GM23338 (cell line): ENCODE measurements at regions not wholly inside any gene's neighbourhood (a gene's known extent, or its start where the extent isn't known, plus 50 kb on each side); places are given as distances from the start of the nearest gene placed in this dataset.

Experiments used
- ETS1 ChIP-seq: IDR thresholded peaks from 2 replicates; pipeline ENCODE4 v1.6.1; 2016; ENCODE audit warnings: antibody characterized with exemption
- EZH2 ChIP-seq: fragments of 200-600 bp; sonication (generic); IDR thresholded peaks from one replicate; pipeline ENCODE4 v1.8.0; 2017; ENCODE audit warnings: antibody characterized with exemption, mild to moderate bottlenecking, low read depth; ENCODE audit not compliant: unreplicated experiment
- EZH2phosphoT487 ChIP-seq: fragments of 200-600 bp; sonication (generic); IDR thresholded peaks from one replicate; pipeline ENCODE4 v1.8.1; 2018; ENCODE audit warnings: antibody characterized with exemption; ENCODE audit not compliant: unreplicated experiment
- JUNB ChIP-seq: IDR thresholded peaks from one replicate; pipeline ENCODE4 v1.6.1; 2016; ENCODE audit warnings: antibody characterized with exemption; ENCODE audit not compliant: unreplicated experiment
- POLR2AphosphoS5 ChIP-seq: IDR thresholded peaks from 2 replicates; pipeline ENCODE4 v1.6.1; 2016; ENCODE audit warnings: antibody characterized with exemption, low read depth
- REST ChIP-seq: IDR thresholded peaks from one replicate; pipeline ENCODE4 v1.6.1; 2018; ENCODE audit warnings: antibody characterized with exemption; ENCODE audit not compliant: unreplicated experiment
- STAT1 ChIP-seq: IDR thresholded peaks from one replicate; pipeline ENCODE4 v1.6.1; 2016; ENCODE audit warnings: antibody characterized with exemption; ENCODE audit not compliant: unreplicated experiment
- ZNF114 ChIP-seq: fragments of 250-450 bp; sonication (Bioruptor Pico); IDR thresholded peaks from 2 replicates; pipeline ENCODE4 v1.5.0; 2020; ENCODE audit warnings: mild to moderate bottlenecking, moderate library complexity
- ZNF331 ChIP-seq: fragments of 250-450 bp; sonication (Bioruptor Pico); IDR thresholded peaks from 2 replicates; pipeline ENCODE4 v1.5.0; 2020; ENCODE audit warnings: low read depth, mild to moderate bottlenecking, moderate library complexity
- TF ChIP-seq, protein P1 (sequence below), 2 experiments: fragments of 200-600 bp in 1 of 2; sonication (generic) in 1 of 2; conservative IDR thresholded peaks; 2 replicates each; pipeline versions ENCODE4 v1.5.1 to v1.6.1; 2016 to 2017; ENCODE audit warnings: antibody characterized with exemption in 2 of 2, low read depth in 2 of 2, mild to moderate bottlenecking in 2 of 2, moderate library complexity in 1 of 2

- TF ChIP-seq EZH2 (no peak), JUNB (no peak), REST (no peak), EZH2phosphoT487 (no peak), ZNF114 (CRISPR knock-in tag) (no peak), STAT1 (no peak), ETS1 (no peak), POLR2AphosphoS5 (no peak), ZNF331 (CRISPR knock-in tag) (no peak)
- TF ChIP-seq, protein P1, sequence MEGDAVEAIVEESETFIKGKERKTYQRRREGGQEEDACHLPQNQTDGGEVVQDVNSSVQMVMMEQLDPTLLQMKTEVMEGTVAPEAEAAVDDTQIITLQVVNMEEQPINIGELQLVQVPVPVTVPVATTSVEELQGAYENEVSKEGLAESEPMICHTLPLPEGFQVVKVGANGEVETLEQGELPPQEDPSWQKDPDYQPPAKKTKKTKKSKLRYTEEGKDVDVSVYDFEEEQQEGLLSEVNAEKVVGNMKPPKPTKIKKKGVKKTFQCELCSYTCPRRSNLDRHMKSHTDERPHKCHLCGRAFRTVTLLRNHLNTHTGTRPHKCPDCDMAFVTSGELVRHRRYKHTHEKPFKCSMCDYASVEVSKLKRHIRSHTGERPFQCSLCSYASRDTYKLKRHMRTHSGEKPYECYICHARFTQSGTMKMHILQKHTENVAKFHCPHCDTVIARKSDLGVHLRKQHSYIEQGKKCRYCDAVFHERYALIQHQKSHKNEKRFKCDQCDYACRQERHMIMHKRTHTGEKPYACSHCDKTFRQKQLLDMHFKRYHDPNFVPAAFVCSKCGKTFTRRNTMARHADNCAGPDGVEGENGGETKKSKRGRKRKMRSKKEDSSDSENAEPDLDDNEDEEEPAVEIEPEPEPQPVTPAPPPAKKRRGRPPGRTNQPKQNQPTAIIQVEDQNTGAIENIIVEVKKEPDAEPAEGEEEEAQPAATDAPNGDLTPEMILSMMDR (conservative IDR thresholded peaks at IDR 0.05; ENCODE audit: low read depth in 2 of 2), result no peak
These were observed 201.3 kb downstream of the GIPC2 start for GRCh38 chr1:78247079-78247478.
